ENCODE measurements at regions not wholly inside any gene's neighbourhood (a gene's known extent, or its start where the extent isn't known, plus 50 kb on each side); places are given as distances from the start of the nearest gene placed in this dataset.

GRCh38 chr6:219019-219570 is 73.2 kb upstream of the DUSP22 start:
- no peak overlapping the region for H3K4me3 ChIP-seq (ENCODE audit: low read depth, low read length)
- DNase-seq (ENCODE audit: low read depth), result no peak
- no peak for TF ChIP-seq CTCF (IDR thresholded peaks at IDR 0.05; ENCODE audit: insufficient read depth, low read depth, low read length)

- DNase-seq (ENCODE audit: low read depth), result peak; percentile 16
- H3K4me3 ChIP-seq (ENCODE audit: low read depth, low read length), result no peak overlapping the region
- TF ChIP-seq CTCF (IDR thresholded peaks at IDR 0.05; ENCODE audit: insufficient read depth, low read depth, low read length), result no peak
These were observed 72.6 kb upstream of the DUSP22 start for GRCh38 chr6:219641-220198.

- DNase-seq (ENCODE audit: low read depth), result no peak
- no peak overlapping the region for H3K4me3 ChIP-seq (ENCODE audit: low read depth, low read length)
- no peak for TF ChIP-seq CTCF (IDR thresholded peaks at IDR 0.05; ENCODE audit: insufficient read depth, low read depth, low read length)
These were observed 72.0 kb upstream of the DUSP22 start for GRCh38 chr6:220312-220711.

GRCh38 chr6:220721-221475 is 71.4 kb upstream of the DUSP22 start:
- TF ChIP-seq CTCF (IDR thresholded peaks at IDR 0.05; ENCODE audit: insufficient read depth, low read depth, low read length), result no peak
- no peak for DNase-seq (ENCODE audit: low read depth)
- H3K4me3 ChIP-seq (ENCODE audit: low read depth, low read length), result no peak overlapping the region

GRCh38 chr6:221531-222349 is 70.5 kb upstream of the DUSP22 start:
- no peak for DNase-seq (ENCODE audit: low read depth)
- no peak for TF ChIP-seq CTCF (IDR thresholded peaks at IDR 0.05; ENCODE audit: insufficient read depth, low read depth, low read length)
- no peak overlapping the region for H3K4me3 ChIP-seq (ENCODE audit: low read depth, low read length)

GRCh38 chr6:222468-222867 is 69.8 kb upstream of the DUSP22 start:
- no peak for TF ChIP-seq CTCF (IDR thresholded peaks at IDR 0.05; ENCODE audit: insufficient read depth, low read depth, low read length)
- no peak for DNase-seq (ENCODE audit: low read depth)
- no peak overlapping the region for H3K4me3 ChIP-seq (ENCODE audit: low read depth, low read length)
